Trophoblast cell (in vitro differentiated cells and primary cell): ENCODE measurements at regions not wholly inside any gene's neighbourhood (a gene's known extent, or its start where the extent isn't known, plus 50 kb on each side); places are given as distances from the start of the nearest gene placed in this dataset.

Experiments
- DNase-seq, 2 donors: peaks; one replicate each; pipeline ENCODE4 v3.0.0-alpha.2; 2016
- H2AFZ ChIP-seq: 2 replicates; pipeline ENCODE4 v1.6.1; 2013; ENCODE audit warnings: low read length, moderate library complexity, mild to moderate bottlenecking; ENCODE audit not compliant: insufficient read depth, poor library complexity
- H2AK5ac ChIP-seq: 2 replicates; pipeline ENCODE4 v1.6.1; 2013; ENCODE audit warnings: mild to moderate bottlenecking, low read length
- H2BK120ac ChIP-seq: 2 replicates; pipeline ENCODE4 v1.6.1; 2013; ENCODE audit warnings: low read length, mild to moderate bottlenecking, moderate library complexity; ENCODE audit not compliant: insufficient read depth, poor library complexity
- H2BK12ac ChIP-seq: 2 replicates; pipeline ENCODE4 v1.6.1; 2013; ENCODE audit warnings: mild to moderate bottlenecking, low read length, moderate library complexity
- H2BK5ac ChIP-seq: 2 replicates; pipeline ENCODE4 v1.6.1; 2013; ENCODE audit warnings: low read length, low read depth, moderate library complexity, mild to moderate bottlenecking; ENCODE audit not compliant: poor library complexity
- H3K14ac ChIP-seq: 2 replicates; pipeline ENCODE4 v1.6.1; 2013; ENCODE audit warnings: mild to moderate bottlenecking, low read length
- H3K18ac ChIP-seq: 2 replicates; pipeline ENCODE4 v1.6.1; 2013; ENCODE audit warnings: mild to moderate bottlenecking, low read length
- H3K23ac ChIP-seq: 2 replicates; pipeline ENCODE4 v1.6.1; 2013; ENCODE audit warnings: low read length
- H3K27ac ChIP-seq: 2 replicates; pipeline ENCODE4 v1.5.1; 2013; ENCODE audit warnings: low read depth, mild to moderate bottlenecking, inconsistent platforms, low read length, moderate library complexity
- H3K27me3 ChIP-seq: 2 replicates; pipeline ENCODE4 v1.6.1; 2013; ENCODE audit warnings: inconsistent platforms, mild to moderate bottlenecking, low read length, moderate library complexity; ENCODE audit not compliant: insufficient read depth
- H3K36me3 ChIP-seq, 2 experiments: 1 replicate in 1 of 2; 2 replicates in 1 of 2; pipeline ENCODE4 v1.6.1; 2013; ENCODE audit warnings: low read length in 2 of 2, mild to moderate bottlenecking in 2 of 2, moderate library complexity in 1 of 2; ENCODE audit not compliant: insufficient read depth in 2 of 2, control insufficient read depth in 1 of 2
- H3K4ac ChIP-seq: 2 replicates; pipeline ENCODE4 v1.6.1; 2013; ENCODE audit warnings: low read depth, mild to moderate bottlenecking, low read length, moderate library complexity
- H3K4me1 ChIP-seq, 2 experiments: 1 replicate in 1 of 2; 2 replicates in 1 of 2; pipeline ENCODE4 v1.6.1; 2013; ENCODE audit warnings: low read length in 2 of 2, mild to moderate bottlenecking in 2 of 2, moderate library complexity in 1 of 2; ENCODE audit not compliant: insufficient read depth in 2 of 2, control insufficient read depth in 1 of 2
- H3K4me2 ChIP-seq: 2 replicates; pipeline ENCODE4 v1.6.1; 2013; ENCODE audit warnings: inconsistent platforms, mild to moderate bottlenecking, low read length, moderate library complexity
- H3K4me3 ChIP-seq: 2 replicates; pipeline ENCODE4 v1.5.1; 2013; ENCODE audit warnings: mild to moderate bottlenecking, low read depth, low read length, inconsistent platforms
- H3K79me1 ChIP-seq: one replicate; pipeline ENCODE4 v1.6.1; 2013; ENCODE audit warnings: low read length
- H3K79me2 ChIP-seq: 2 replicates; pipeline ENCODE4 v1.6.1; 2013; ENCODE audit warnings: low read length, mild to moderate bottlenecking; ENCODE audit not compliant: control insufficient read depth, insufficient read depth, poor library complexity
- H3K9ac ChIP-seq: 2 replicates; pipeline ENCODE4 v1.6.1; 2013; ENCODE audit warnings: mild to moderate bottlenecking, low read length
- H3K9me3 ChIP-seq: 2 replicates; pipeline ENCODE4 v1.6.1; 2013; ENCODE audit warnings: low read depth, mild to moderate bottlenecking, control low read depth, inconsistent platforms, low read length; ENCODE audit not compliant: insufficient read depth
- H4K12ac ChIP-seq: 2 replicates; pipeline ENCODE4 v1.6.1; 2013; ENCODE audit warnings: low read depth, mild to moderate bottlenecking, low read length, moderate library complexity
- H4K8ac ChIP-seq: 2 replicates; pipeline ENCODE4 v1.6.1; 2013; ENCODE audit warnings: low read depth, mild to moderate bottlenecking, low read length, moderate library complexity
- H4K91ac ChIP-seq: one replicate; pipeline ENCODE4 v1.6.1; 2013; ENCODE audit warnings: low read depth, mild to moderate bottlenecking, low read length, moderate library complexity
- WGBS: extraction: QIAGEN DNeasy Blood & Tissue Kit; methylation state at CpG from one replicate; pipeline ENCODE4 v1.1.7; 2013; ENCODE audit warnings: missing lambda C conversion rate; ENCODE audit not compliant: insufficient read length, insufficient coverage; ENCODE audit errors: extremely low coverage; 5-methylcytosine and 5-hydroxymethylcytosine counted together

DNA sequence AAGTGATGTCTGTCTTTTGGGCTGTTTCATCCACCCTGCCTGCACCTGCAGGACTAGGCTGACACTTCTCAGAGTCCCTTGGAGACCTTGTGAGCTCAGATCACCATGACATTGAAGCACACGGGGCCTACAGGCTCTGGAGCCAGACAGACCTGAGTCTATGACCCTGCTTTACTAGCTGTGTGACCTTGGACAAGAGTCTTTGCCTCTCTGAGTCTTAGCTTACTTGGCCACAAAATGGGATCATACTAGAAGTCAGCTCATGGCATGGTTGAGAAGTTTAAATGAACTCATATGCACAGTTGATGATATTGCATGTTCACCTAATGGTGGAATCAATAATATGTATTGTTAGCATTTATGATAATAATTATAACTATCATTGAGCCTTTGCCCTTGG is 102.9 kb upstream of the SMAD3 start:
- H3K4me1 ChIP-seq = no peaks in the 10 kb centered on the region
- H2BK5ac ChIP-seq = no peak overlapping the region
- no peaks in the 10 kb centered on the region for H3K36me3 ChIP-seq

GRCh38 chr15:66963084-66963483 is 102.3 kb upstream of the SMAD3 start:
- Histone ChIP-seq H3K36me3 (no peaks in the 10 kb centered on the region), H3K27me3 (no peaks in the 10 kb centered on the region), H2BK5ac (no peak overlapping the region), H3K4ac (no peak overlapping the region), H3K79me2 (no peaks in the 10 kb centered on the region), H3K23ac (no peak overlapping the region), H3K18ac (no peak overlapping the region), H3K79me1 (no peaks in the 10 kb centered on the region), H3K4me3 (no peak overlapping the region), H2BK120ac (no peak overlapping the region), H3K14ac (no peak overlapping the region), H4K8ac (no peak overlapping the region), H4K12ac (no peak overlapping the region), H3K4me1 (no peaks in the 10 kb centered on the region), H2BK12ac (no peak overlapping the region), H2AFZ (no peak overlapping the region), H2AK5ac (no peak overlapping the region), H3K4me2 (no peak overlapping the region), H3K9me3 (no peaks in the 10 kb centered on the region), H3K27ac (no peak overlapping the region), H3K9ac (no peak overlapping the region), H4K91ac (no peak overlapping the region)
- no CpG with 5 or more reads among the region's 5 CpGs for WGBS
- no peak for DNase-seq

More for the DNA sequence above, 102.9 kb upstream of the SMAD3 start:
- H4K91ac ChIP-seq = no peak overlapping the region
- H2BK12ac ChIP-seq = no peak overlapping the region
- H2AFZ ChIP-seq = no peak overlapping the region
- no peak overlapping the region for H2AK5ac ChIP-seq
- no peak overlapping the region for H4K12ac ChIP-seq
- no peak overlapping the region for H3K9ac ChIP-seq
- no peaks in the 10 kb centered on the region for H3K27me3 ChIP-seq
- no peak overlapping the region for H3K4ac ChIP-seq
- WGBS = no CpG with 5 or more reads among the region's 1 CpG
- no peak overlapping the region for H3K4me3 ChIP-seq
- no peak overlapping the region for H3K27ac ChIP-seq
- no peak overlapping the region for H3K14ac ChIP-seq
- no peaks in the 10 kb centered on the region for H3K79me2 ChIP-seq
- no peak overlapping the region for H3K18ac ChIP-seq
- no peak overlapping the region for H4K8ac ChIP-seq
- no peak overlapping the region for H3K23ac ChIP-seq
- H3K9me3 ChIP-seq = no peaks in the 10 kb centered on the region
- DNase-seq = no peak
- no peak overlapping the region for H2BK120ac ChIP-seq
- no peak overlapping the region for H3K4me2 ChIP-seq
- H3K79me1 ChIP-seq = no peaks in the 10 kb centered on the region

DNA sequence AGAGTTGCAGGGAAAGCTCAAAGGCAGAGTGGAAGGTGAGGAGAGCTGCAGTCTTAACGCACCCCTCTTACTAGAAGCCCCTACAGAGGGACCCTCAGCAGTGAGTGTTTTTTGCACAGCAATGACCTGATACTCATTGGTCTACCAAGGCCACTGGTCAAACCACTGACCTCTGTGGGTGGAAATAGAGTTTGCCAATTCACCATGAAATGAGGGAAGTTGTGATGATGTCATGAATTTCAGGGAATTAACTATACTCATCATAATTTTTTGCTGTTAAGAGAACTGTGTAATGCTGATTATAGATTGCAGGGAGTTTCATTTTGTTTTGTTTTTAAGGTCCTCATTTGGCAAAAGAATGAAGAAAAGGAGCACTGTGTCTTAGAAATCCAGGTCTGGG is 101.7 kb upstream of the SMAD3 start:
- H3K18ac ChIP-seq = no peak overlapping the region
- no peak for DNase-seq
- H3K4me1 ChIP-seq = no peaks in the 10 kb centered on the region
- H2AK5ac ChIP-seq = no peak overlapping the region
- no peak overlapping the region for H3K23ac ChIP-seq
- H3K4me2 ChIP-seq = no peak overlapping the region
- H3K79me2 ChIP-seq = no peaks in the 10 kb centered on the region
- no peak overlapping the region for H3K4me3 ChIP-seq
- H3K9ac ChIP-seq = no peak overlapping the region
- H3K14ac ChIP-seq = no peak overlapping the region
- no peak overlapping the region for H4K8ac ChIP-seq
- H2AFZ ChIP-seq = no peak overlapping the region
- H3K27me3 ChIP-seq = no peaks in the 10 kb centered on the region
- H3K4ac ChIP-seq = no peak overlapping the region
- H3K79me1 ChIP-seq = no peaks in the 10 kb centered on the region
- no peak overlapping the region for H2BK120ac ChIP-seq
- WGBS = no CpG with 5 or more reads among the region's 1 CpG
- no peaks in the 10 kb centered on the region for H3K36me3 ChIP-seq
- H3K27ac ChIP-seq = no peak overlapping the region
- no peak overlapping the region for H2BK12ac ChIP-seq
- no peak overlapping the region for H4K12ac ChIP-seq
- H4K91ac ChIP-seq = no peak overlapping the region
- no peak overlapping the region for H2BK5ac ChIP-seq
- H3K9me3 ChIP-seq = no peaks in the 10 kb centered on the region

DNA sequence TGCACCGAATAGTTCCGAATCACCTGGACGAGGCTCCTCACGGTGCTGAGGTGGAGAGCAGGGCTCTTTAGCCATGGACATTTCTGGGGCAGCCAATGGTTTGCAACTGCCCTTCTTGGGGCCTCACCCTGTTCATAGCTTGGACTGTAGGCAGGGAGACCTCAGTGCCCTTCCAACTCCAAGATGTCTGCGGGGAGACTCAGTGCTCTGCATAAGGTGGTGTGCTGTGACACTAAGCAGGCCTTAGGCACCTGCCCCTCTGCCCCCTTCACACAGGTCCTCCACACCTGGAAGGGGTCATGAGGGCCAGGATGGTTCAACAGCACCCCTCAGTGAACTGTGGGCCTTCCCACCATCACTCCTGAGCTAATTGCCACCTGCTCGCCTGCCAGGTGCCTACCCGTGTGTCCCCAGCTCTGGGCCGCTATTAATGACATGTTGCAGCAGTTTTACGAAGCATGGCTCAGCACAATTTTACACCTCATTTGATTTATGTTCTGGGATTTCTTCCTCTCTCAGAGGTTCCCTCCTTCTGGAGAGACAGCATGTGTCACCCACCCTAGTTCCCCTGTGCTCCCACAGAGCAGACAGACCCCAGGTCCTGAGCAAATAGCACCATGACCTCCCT is 101.2 kb upstream of the SMAD3 start:
- Histone ChIP-seq H3K79me2 (no peaks in the 10 kb centered on the region), H2BK120ac (no peak overlapping the region), H3K4me1 (no peaks in the 10 kb centered on the region), H4K8ac (no peak overlapping the region), H2BK5ac (no peak overlapping the region), H2BK12ac (no peak overlapping the region), H3K9me3 (no peaks in the 10 kb centered on the region), H2AFZ (no peak overlapping the region), H3K23ac (no peak overlapping the region), H3K36me3 (no peaks in the 10 kb centered on the region), H3K9ac (no peak overlapping the region), H4K91ac (no peak overlapping the region), H3K27ac (no peak overlapping the region), H3K79me1 (no peaks in the 10 kb centered on the region), H4K12ac (no peak overlapping the region), H3K14ac (no peak overlapping the region), H3K4me3 (no peak overlapping the region), H3K4me2 (no peak overlapping the region), H3K27me3 (no peaks in the 10 kb centered on the region), H3K4ac (no peak overlapping the region), H3K18ac (no peak overlapping the region), H2AK5ac (no peak overlapping the region)
- no peak for DNase-seq
- WGBS = no CpG with 5 or more reads among the region's 9 CpGs
